H1 (cell line): ENCODE measurements at regions not wholly inside any gene's neighbourhood (a gene's known extent, or its start where the extent isn't known, plus 50 kb on each side); places are given as distances from the start of the nearest gene placed in this dataset.

Experiments used
- CTCF ChIA-PET: fragments of 300-600 bp; sonication (Branson Sonifier 250); formaldehyde crosslinking; loops from one replicate; lab custom pipeline; 2021; ENCODE audit not compliant: partially characterized antibody; lab: Charles Lee
- POLR2A ChIA-PET: fragments of 300-600 bp; sonication (Branson Sonifier 250); formaldehyde crosslinking; loops from one replicate; lab custom pipeline; 2021; ENCODE audit warnings: inconsistent platforms; ENCODE audit not compliant: partially characterized antibody; lab: Charles Lee
- DNase-seq, 2 experiments: peaks; one replicate each; pipeline versions ENCODE4 v3.0.0 to v3.0.0-alpha.2; 2010 to 2022; ENCODE audit warnings: low spot score in 2 of 2, low read depth in 1 of 2, mixed read lengths in 1 of 2
- FAIRE-seq: peaks from 2 replicates; lab custom pipeline; 2011; peaks lifted over from hg19 to GRCh38; lab: Jason Lieb, UNC
- H2AFZ ChIP-seq: 2 replicates; pipeline ENCODE4 v1.8.1; 2012; ENCODE audit warnings: low read length, inconsistent platforms
- H2AK5ac ChIP-seq: 2 replicates; pipeline ENCODE4 v1.6.1; 2013; ENCODE audit warnings: low read depth, low read length
- H2BK120ac ChIP-seq: replicated peaks from 2 replicates; pipeline ENCODE3; 2013; ENCODE audit warnings: low read depth, low read length, inconsistent platforms
- H2BK12ac ChIP-seq: 2 replicates; pipeline ENCODE4 v1.6.1; 2013; ENCODE audit warnings: low read depth, low read length
- H2BK15ac ChIP-seq: 2 replicates; pipeline ENCODE4 v1.6.1; 2013; ENCODE audit warnings: low read length
- H2BK20ac ChIP-seq: 2 replicates; pipeline ENCODE4 v1.6.1; 2013; ENCODE audit warnings: low read length
- H2BK5ac ChIP-seq: 2 replicates; pipeline ENCODE4 v1.6.1; 2013; ENCODE audit warnings: low read depth, low read length
- H3K14ac ChIP-seq: 2 replicates; pipeline ENCODE4 v1.6.1; 2013; ENCODE audit warnings: inconsistent platforms; ENCODE audit not compliant: insufficient read length
- H3K18ac ChIP-seq: 2 replicates; pipeline ENCODE4 v1.6.1; 2013; ENCODE audit warnings: low read length; ENCODE audit errors: extremely low read depth
- H3K23ac ChIP-seq: 2 replicates; pipeline ENCODE4 v1.6.1; 2013; ENCODE audit warnings: inconsistent platforms; ENCODE audit not compliant: insufficient read length
- H3K23me2 ChIP-seq: 2 replicates; pipeline ENCODE4 v1.6.1; 2013; ENCODE audit warnings: low read depth, low read length
- H3K27ac ChIP-seq: 2 replicates; pipeline ENCODE4 v1.6.1; 2011; ENCODE audit warnings: low read depth, low read length, inconsistent platforms
- H3K27me3 ChIP-seq, 4 experiments: replicated peaks in 1 of 4; 1 replicate in 1 of 4; 2 replicates in 3 of 4; pipeline versions ENCODE4 v1.6.1 to v1.8.1; 2011 to 2013; ENCODE audit warnings: low read length in 3 of 4, mild to moderate bottlenecking in 3 of 4, inconsistent platforms in 2 of 4, mixed read lengths in 2 of 4, moderate library complexity in 1 of 4; ENCODE audit not compliant: control insufficient read depth in 3 of 4, insufficient read depth in 3 of 4; ENCODE audit errors: extremely low read depth in 1 of 4
- H3K36me3 ChIP-seq, 4 experiments: 2 replicates each; pipeline versions ENCODE4 v1.6.1 to v1.8.1; 2011 to 2013; ENCODE audit warnings: mild to moderate bottlenecking in 4 of 4, low read length in 3 of 4, moderate library complexity in 2 of 4, control low read depth in 1 of 4, inconsistent platforms in 1 of 4; ENCODE audit not compliant: insufficient read depth in 4 of 4, control insufficient read depth in 2 of 4
- H3K4ac ChIP-seq: replicated peaks from 2 replicates; pipeline ENCODE3; 2013; ENCODE audit warnings: low read length, low read depth, mixed read lengths, inconsistent platforms; ENCODE audit not compliant: insufficient read length
- H3K4me1 ChIP-seq, 4 experiments: replicated peaks in 1 of 4; 1 replicate in 1 of 4; 2 replicates in 3 of 4; pipeline versions ENCODE4 v1.6.1 to v1.8.1; 2011 to 2013; ENCODE audit warnings: low read length in 3 of 4, inconsistent platforms in 2 of 4, mixed read lengths in 1 of 4; ENCODE audit not compliant: insufficient read depth in 4 of 4, control insufficient read depth in 3 of 4
- H3K4me2 ChIP-seq, 2 experiments: 2 replicates each; pipeline versions ENCODE4 v1.6.1 to v1.8.1; 2011 to 2013; ENCODE audit warnings: low read depth in 2 of 2, low read length in 2 of 2, control low read depth in 1 of 2, inconsistent platforms in 1 of 2, mild to moderate bottlenecking in 1 of 2; ENCODE audit not compliant: insufficient read depth in 1 of 2
- H3K4me3 ChIP-seq, 4 experiments: fragments of 200-600, 300-600 bp in 1 of 4; sonication (generic), shearing (Covaris generic), sonication (Bioruptor Twin) in 1 of 4; 2 replicates each; pipeline versions ENCODE4 v1.5.1 to v1.8.1; 2011 to 2016; ENCODE audit warnings: low read length in 4 of 4, low read depth in 3 of 4, control low read depth in 2 of 4, inconsistent platforms in 2 of 4, mild to moderate bottlenecking in 2 of 4, mixed read lengths in 1 of 4, moderate library complexity in 1 of 4; ENCODE audit not compliant: insufficient read depth in 2 of 4; ENCODE audit errors: extremely low read depth in 1 of 4
- H3K56ac ChIP-seq: replicated peaks from 2 replicates; pipeline ENCODE3; 2013; ENCODE audit warnings: low read depth, mild to moderate bottlenecking, mixed read lengths, low read length, inconsistent platforms; ENCODE audit not compliant: insufficient read length
- H3K79me1 ChIP-seq: 2 replicates; pipeline ENCODE4 v1.6.1; 2013; ENCODE audit warnings: low read depth, low read length, control low read depth
- H3K79me2 ChIP-seq, 2 experiments: 2 replicates each; pipeline versions ENCODE4 v1.6.1 to v1.8.1; 2012 to 2013; ENCODE audit warnings: low read length in 2 of 2, mild to moderate bottlenecking in 2 of 2, inconsistent platforms in 1 of 2; ENCODE audit not compliant: insufficient read depth in 2 of 2, control insufficient read depth in 1 of 2
- H3K9ac ChIP-seq, 4 experiments: replicated peaks in 1 of 4; 1 replicate in 1 of 4; 2 replicates in 3 of 4; pipeline versions ENCODE4 v1.6.1 to v1.8.1; 2011 to 2013; ENCODE audit warnings: low read depth in 3 of 4, low read length in 3 of 4, control low read depth in 2 of 4, mild to moderate bottlenecking in 2 of 4, moderate library complexity in 2 of 4, inconsistent platforms in 1 of 4; ENCODE audit errors: extremely low read depth in 1 of 4
- H3K9me3 ChIP-seq, 2 experiments: 2 replicates each; pipeline versions ENCODE4 v1.6.1 to v1.8.1; 2012 to 2013; ENCODE audit warnings: mild to moderate bottlenecking in 2 of 2, moderate library complexity in 2 of 2, control low read depth in 1 of 2, inconsistent platforms in 1 of 2, low read depth in 1 of 2, low read length in 1 of 2, mixed read lengths in 1 of 2; ENCODE audit not compliant: insufficient read depth in 2 of 2
- H4K20me1 ChIP-seq, 2 experiments: replicated peaks in 1 of 2; 2 replicates each; pipeline versions ENCODE3 to v1.8.1; 2011 to 2013; ENCODE audit warnings: inconsistent platforms in 2 of 2, low read length in 2 of 2, mild to moderate bottlenecking in 1 of 2; ENCODE audit not compliant: insufficient read depth in 2 of 2, control insufficient read depth in 1 of 2
- H4K5ac ChIP-seq: 2 replicates; pipeline ENCODE4 v1.6.1; 2013; ENCODE audit warnings: low read length, low read depth, mixed read lengths, inconsistent platforms; ENCODE audit not compliant: insufficient read length
- H4K8ac ChIP-seq: 2 replicates; pipeline ENCODE4 v1.8.0; 2013; ENCODE audit warnings: mild to moderate bottlenecking, moderate library complexity, low read length, inconsistent platforms; ENCODE audit not compliant: insufficient read depth; ENCODE audit errors: extremely low read depth
- H4K91ac ChIP-seq: replicated peaks from 2 replicates; pipeline ENCODE3; 2013; ENCODE audit warnings: low read length, mixed read lengths, inconsistent platforms; ENCODE audit not compliant: insufficient read length
- BRCA1 ChIP-seq: IDR thresholded peaks from 2 replicates; pipeline ENCODE4 v1.6.1; 2012; ENCODE audit warnings: low read depth, low read length, improper control_type of control experiment
- WGBS, 2 experiments: shearing (Covaris generic) in 1 of 2; methylation state at CpG; one replicate each; pipeline versions ENCODE4 v1.1.6 to v1.1.7; 2013 to 2015; ENCODE audit warnings: low lambda C conversion rate in 2 of 2, mixed read lengths in 2 of 2, inconsistent platforms in 1 of 2, low coverage in 1 of 2, missing lambda C conversion rate in 1 of 2; ENCODE audit not compliant: insufficient replicate concordance in 2 of 2, insufficient coverage in 1 of 2, insufficient read length in 1 of 2; ENCODE audit errors: extremely low coverage in 1 of 2, missing lambda C conversion rate in 1 of 2; 5-methylcytosine and 5-hydroxymethylcytosine counted together

GRCh38 chr22:46056546-46057245 lies 79.7 kb upstream of the WNT7B start:
- Histone ChIP-seq H3K36me3 (no peaks in the 10 kb centered on the region), H3K9ac (no peak overlapping the region), H2BK15ac (no peak overlapping the region), H3K23me2 (no peaks in the 10 kb centered on the region; the same call in 1 of the 2 replicates), H3K4me2 (no peak overlapping the region), H3K9me3 (no peaks in the 10 kb centered on the region), H3K23ac (no peak overlapping the region), H3K79me2 (no peaks in the 10 kb centered on the region), H3K14ac (no peak overlapping the region), H2AK5ac (no peak overlapping the region), H4K20me1 (no peaks in the 10 kb centered on the region), H3K56ac (no peak overlapping the region), H4K8ac (no peak overlapping the region), H3K4ac (no peak overlapping the region), H4K5ac (no peak overlapping the region), H3K18ac (no peak overlapping the region), H3K4me3 (no peak overlapping the region), H3K27ac (no peak overlapping the region), H2BK12ac (no peak overlapping the region), H2AFZ (no peak overlapping the region), H2BK20ac (no peak overlapping the region), H2BK120ac (no peak overlapping the region), H3K79me1 (no peaks in the 10 kb centered on the region), H4K91ac (no peak overlapping the region), H3K4me1 (peaks cover 0 to 8% (median 3%) of the 10 kb centered on the region in 4 experiments; a peak in 6 of 7 replicates), H3K27me3 (peaks cover 0 to 31% (median 15%) of the 10 kb centered on the region in 4 experiments; a peak in 6 of 7 replicates), H2BK5ac (no peak overlapping the region)
- no peak for FAIRE-seq
- ChIA-PET POLR2A (interaction anchor here (0.6 to 2.1 kb wide), 2 partner anchors 8 to 12 kb away, joined by 3 to 7 read pairs; no protein-coding TSS in a partner anchor), CTCF (interaction anchor here (0.7 to 1.1 kb wide), 2 partner anchors 51 to 1267 kb away, joined by 4 to 5 read pairs; no protein-coding TSS in a partner anchor)
- no peak for TF ChIP-seq BRCA1
- 95% methylated on average over 9 of the region's 9 CpGs; no CpG with 5 or more reads in 1 of the 2 experiments for WGBS, 2 experiments
- DNase-seq, result no peak
